ENCODE measurements at regions not wholly inside any gene's neighbourhood (a gene's known extent, or its start where the extent isn't known, plus 50 kb on each side); places are given as distances from the start of the nearest gene placed in this dataset.

DNA sequence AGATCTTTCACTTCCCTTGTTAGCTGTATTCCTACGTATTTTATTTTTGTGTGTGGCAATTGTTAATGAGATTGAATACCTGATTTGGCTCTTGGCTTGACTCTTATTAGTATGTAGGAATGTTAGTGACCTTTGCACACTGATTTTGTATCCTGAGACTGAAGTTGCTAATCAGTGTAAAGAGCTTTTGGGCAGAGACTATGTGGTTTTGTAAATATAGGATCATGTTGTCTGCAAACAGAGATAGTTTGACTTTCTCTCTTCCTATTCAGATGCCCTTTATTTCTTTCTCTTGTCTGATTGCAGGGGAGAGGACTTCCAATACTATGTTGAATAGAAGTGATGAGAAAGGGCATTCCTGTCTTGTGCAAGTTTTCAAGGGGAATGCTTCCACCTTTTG lies 160.3 kb upstream of the PCDH20 start:
- TF ChIP-seq SP1 (IDR thresholded peaks at IDR 0.05) (no peak), ARNT (IDR thresholded peaks at IDR 0.05) (no peak), NFRKB (IDR thresholded peaks at IDR 0.05) (no peak), FOXA1 (IDR thresholded peaks at IDR 0.05) (no peak)

All from HEK293T (cell line).